ENCODE measurements at regions not wholly inside any gene's neighbourhood (a gene's known extent, or its start where the extent isn't known, plus 50 kb on each side); places are given as distances from the start of the nearest gene placed in this dataset.

- no peak for DNase-seq
Measured at GRCh38 chr9:22288661-22289060, 158.0 kb upstream of the DMRTA1 start.

- DNase-seq, result no peak
Measured at GRCh38 chr9:22307013-22307711, 139.5 kb upstream of the DMRTA1 start.

- DNase-seq, result no peak
Measured at GRCh38 chr9:22308177-22308576, 138.4 kb upstream of the DMRTA1 start.

GRCh38 chr9:22316645-22317044, 130.0 kb upstream of the DMRTA1 start:
- DNase-seq, result no peak

GRCh38 chr9:22331533-22331932, 115.1 kb upstream of the DMRTA1 start:
- DNase-seq, result no peak

GRCh38 chr9:22332202-22332601, 114.4 kb upstream of the DMRTA1 start:
- no peak for DNase-seq

- no peak for DNase-seq
Measured at GRCh38 chr9:22337261-22337660, 109.4 kb upstream of the DMRTA1 start.

- no peak for DNase-seq
Measured at GRCh38 chr9:22342491-22343217, 104.0 kb upstream of the DMRTA1 start.

- DNase-seq, result no peak
Measured at GRCh38 chr9:22343218-22343611, 103.4 kb upstream of the DMRTA1 start.

- no peak for DNase-seq
Measured at GRCh38 chr9:22354699-22355384, 91.8 kb upstream of the DMRTA1 start.

GRCh38 chr9:22356985-22357384, 89.6 kb upstream of the DMRTA1 start:
- DNase-seq, result no peak

GRCh38 chr9:22363421-22363887, 83.2 kb upstream of the DMRTA1 start:
- peak; percentile 16 for DNase-seq

- DNase-seq, result no peak
Measured at GRCh38 chr9:22373636-22374035, 73.0 kb upstream of the DMRTA1 start.

- no peak for DNase-seq
Measured at GRCh38 chr9:22374051-22374450, 72.6 kb upstream of the DMRTA1 start.

GRCh38 chr9:22379272-22379671, 67.4 kb upstream of the DMRTA1 start:
- DNase-seq, result no peak

- no peak for DNase-seq
Measured at GRCh38 chr9:22381170-22381569, 65.5 kb upstream of the DMRTA1 start.

- DNase-seq, result no peak
Measured at GRCh38 chr9:22382331-22382730, 64.3 kb upstream of the DMRTA1 start.

GRCh38 chr9:22383718-22384117, 62.9 kb upstream of the DMRTA1 start:
- no peak for DNase-seq

GRCh38 chr9:22389271-22389670, 57.4 kb upstream of the DMRTA1 start:
- DNase-seq, result no peak

- DNase-seq, result no peak
Measured at GRCh38 chr9:22392523-22392922, 54.1 kb upstream of the DMRTA1 start.

GRCh38 chr9:22395687-22396141, 50.9 kb upstream of the DMRTA1 start:
- no peak for DNase-seq

Measured in CD4-positive, alpha-beta T cell treated with Interleukin-15 for 1 hour (primary cell).